ENCODE measurements at regions not wholly inside any gene's neighbourhood (a gene's known extent, or its start where the extent isn't known, plus 50 kb on each side); places are given as distances from the start of the nearest gene placed in this dataset.

- TF ChIP-seq TCF7L2 (IDR thresholded peaks at IDR 0.05; ENCODE audit: low read depth, low read length) = no peak
- no peak for TF ChIP-seq SIN3A (IDR thresholded peaks at IDR 0.05; ENCODE audit: borderline replicate concordance, insufficient read depth, low read depth, low read length)
- TF ChIP-seq POLR2AphosphoS5 (IDR thresholded peaks at IDR 0.05; ENCODE audit: low read depth, low read length) = no peak
- TF ChIP-seq REST (IDR thresholded peaks at IDR 0.05; ENCODE audit: insufficient read depth in 1 of 2, low read depth in 2 of 2, low read length in 1 of 2) = no peak
- TF ChIP-seq CTCF (IDR thresholded peaks at IDR 0.05) = no peak
- ATAC-seq (no peak), DNase-seq (ENCODE audit: low read depth, low spot score) (no peak)
- Histone ChIP-seq H3K27me3 (ENCODE audit: control insufficient read depth, insufficient read depth, low read length) (no peaks in the 10 kb centered on the region), H3K36me3 (ENCODE audit: control insufficient read depth, insufficient read depth, low read length) (no peaks in the 10 kb centered on the region), H3K9me3 (ENCODE audit: control insufficient read depth, insufficient read depth, low read depth, low read length) (no peaks in the 10 kb centered on the region), H3K27ac (ENCODE audit: low read length) (no peak overlapping the region), H3K4me3 (ENCODE audit: low read depth in 2 of 2, low read length in 2 of 2) (no peak overlapping the region), H3K4me1 (ENCODE audit: control insufficient read depth, insufficient read depth, low read length) (no peaks in the 10 kb centered on the region)
- POLR2A ChIA-PET = no interaction called here
- intact Hi-C loops (cut with micrococcal nuclease; ENCODE audit: unreplicated experiment) (no loop called here), in situ Hi-C loops (cut with HindIII; ENCODE audit: low pct_unique_long_range_greater_than_20kb, low sequenced_read_pairs) (no loop called here)
- CTCF ChIA-PET = no interaction called here
- no TSS peak for BruUV-seq (replicated peaks)
Observed at GRCh38 chr5:153891394-153891793, 147.3 kb downstream of the FAM114A2 start.

- H3K27ac ChIP-seq (ENCODE audit: low read length) = no peak overlapping the region
- TF ChIP-seq SIN3A (IDR thresholded peaks at IDR 0.05; ENCODE audit: borderline replicate concordance, insufficient read depth, low read depth, low read length) (no peak), CTCF (IDR thresholded peaks at IDR 0.05) (no peak), REST (IDR thresholded peaks at IDR 0.05; ENCODE audit: insufficient read depth in 1 of 2, low read depth in 2 of 2, low read length in 1 of 2) (no peak), POLR2AphosphoS5 (IDR thresholded peaks at IDR 0.05; ENCODE audit: low read depth, low read length) (no peak), TCF7L2 (IDR thresholded peaks at IDR 0.05; ENCODE audit: low read depth, low read length) (no peak)
- no peak for ATAC-seq
- no peaks in the 10 kb centered on the region for H3K27me3 ChIP-seq (ENCODE audit: control insufficient read depth, insufficient read depth, low read length)
- no peaks in the 10 kb centered on the region for H3K4me1 ChIP-seq (ENCODE audit: control insufficient read depth, insufficient read depth, low read length)
- no peaks in the 10 kb centered on the region for H3K9me3 ChIP-seq (ENCODE audit: control insufficient read depth, insufficient read depth, low read depth, low read length)
- H3K4me3 ChIP-seq (ENCODE audit: low read depth in 2 of 2, low read length in 2 of 2) = no peak overlapping the region
- CTCF ChIA-PET = no interaction called here
- intact Hi-C loops (cut with micrococcal nuclease; ENCODE audit: unreplicated experiment) = no loop called here
- in situ Hi-C loops (cut with HindIII; ENCODE audit: low pct_unique_long_range_greater_than_20kb, low sequenced_read_pairs) = no loop called here
- H3K36me3 ChIP-seq (ENCODE audit: control insufficient read depth, insufficient read depth, low read length) = no peaks in the 10 kb centered on the region
- POLR2A ChIA-PET = no interaction called here
- no peak for DNase-seq (ENCODE audit: low read depth, low spot score)
- no TSS peak for BruUV-seq (replicated peaks)
Observed at GRCh38 chr5:153888781-153889180, 149.9 kb downstream of the FAM114A2 start.

Data from Panc1 (cell line).